Right lobe of liver (tissue), 6 donors: ENCODE measurements at regions not wholly inside any gene's neighbourhood (a gene's known extent, or its start where the extent isn't known, plus 50 kb on each side); places are given as distances from the start of the nearest gene placed in this dataset.
"Not testable (repeated sequence)": the region's sequence is repeated elsewhere in the genome, so short reads cannot be mapped to it uniquely, and the experiment has no call there.

Experiments
- ATAC-seq, 4 donors: fragments of 200-7000 bp; cut with Tn5 transposase; one replicate each; pipeline ENCODE4 v1.9.1; 2020; ENCODE audit warnings: mild to moderate bottlenecking in 4 of 4, moderate library complexity in 4 of 4
- DNase-seq, 3 donors: peaks; one replicate each; pipeline ENCODE4 v3.0.0-alpha.2; 2020
- H3K27ac ChIP-seq, 3 donors: fragments of 200-600 bp; one replicate each; pipeline ENCODE4 v1.8.0; 2022
- H3K27me3 ChIP-seq, 2 donors: fragments of 200-600 bp; one replicate each; pipeline ENCODE4 v1.8.0; 2022
- H3K36me3 ChIP-seq, 4 donors: fragments of 200-600 bp; sonication (generic) in 1 of 4; one replicate each; pipeline versions ENCODE4 v1.5.1 to v1.8.0; 2017 to 2022; ENCODE audit warnings: control low read depth in 1 of 4
- H3K4me1 ChIP-seq, 4 donors: fragments of 200-600 bp; sonication (generic) in 1 of 4; one replicate each; pipeline versions ENCODE4 v1.5.1 to v1.8.0; 2017 to 2022; ENCODE audit warnings: control low read depth in 1 of 4
- H3K4me3 ChIP-seq, 3 donors: fragments of 200-600 bp; one replicate each; pipeline ENCODE4 v1.8.0; 2022
- H3K9me3 ChIP-seq, 4 donors: fragments of 200-600 bp; sonication (generic) in 1 of 4; one replicate each; pipeline versions ENCODE4 v1.5.1 to v1.8.0; 2017 to 2022; ENCODE audit warnings: control low read depth in 1 of 4
- CTCF ChIP-seq, 4 donors: fragments of 200-600 bp in 3 of 4; fragments of 450-650 bp in 1 of 4; IDR thresholded peaks; one replicate each; pipeline versions ENCODE4 v1.5.1 to v1.8.0; 2016 to 2022; ENCODE audit warnings: antibody characterized with exemption in 4 of 4, mild to moderate bottlenecking in 2 of 4
- WGBS: methylation state at CpG from one replicate; pipeline ENCODE4 v1.1.6; 2018; ENCODE audit warnings: low coverage, low lambda C conversion rate; ENCODE audit not compliant: insufficient coverage; ENCODE audit errors: missing lambda C conversion rate; 5-methylcytosine and 5-hydroxymethylcytosine counted together
- intact Hi-C, 2 donors: fragments of 100-400 bp; cut with DNase I; formaldehyde crosslinking; loops; one replicate each; pipeline versions ENCODE4 v1.11.2 to v1.14.1; 2022
- donor health status: DM: no; HTN: yes; CAD: no.
- donor health status: DM: no; HTN: no; CAD: no.
- donor health status: DM: no; HTN: no; CAD: no.
- donor health status: DM: no; HTN: yes; CAD: no.
- donor health status: DM: no; HTN: yes; CAD: no.

GRCh38 chr2:111302397-111303218 is 181.9 kb downstream of the BCL2L11 start:
- not testable (repeated sequence) for DNase-seq
- 35% methylated on average over 3 of the region's 7 CpGs for WGBS

GRCh38 chr2:111307302-111307701 is 186.6 kb downstream of the BCL2L11 start:
- ATAC-seq, H3K4me1 ChIP-seq, DNase-seq, intact Hi-C loops, H3K27me3 ChIP-seq, H3K36me3 ChIP-seq, H3K4me3 ChIP-seq, H3K9me3 ChIP-seq, H3K27ac ChIP-seq: not testable (repeated sequence)
- whole genome bisulfite sequencing, result 100% methylated on average over 1 of the region's 3 CpGs

More at GRCh38 chr2:111302397-111303218, 181.9 kb downstream of the BCL2L11 start:
- H3K9me3 ChIP-seq, H3K27me3 ChIP-seq, H3K27ac ChIP-seq, H3K4me3 ChIP-seq, H3K36me3 ChIP-seq, H3K4me1 ChIP-seq, intact Hi-C loops: not testable (repeated sequence)
- ATAC-seq, result peak in 3 of 4 donors; percentile 30 to 47 (median 46)

GRCh38 chr2:111309231-111310075 is 188.7 kb downstream of the BCL2L11 start:
- intact Hi-C loops, result not testable (repeated sequence)
- WGBS, result 93% methylated on average over 4 of the region's 6 CpGs

GRCh38 chr2:111310395-111310794 is 189.7 kb downstream of the BCL2L11 start:
- H3K9me3 ChIP-seq, intact Hi-C loops: not testable (repeated sequence)
- ATAC-seq, result peak; percentile 88 to 92 (median 90)

More at GRCh38 chr2:111309231-111310075, 188.7 kb downstream of the BCL2L11 start:
- DNase-seq, H3K4me3 ChIP-seq, H3K4me1 ChIP-seq, ATAC-seq, H3K9me3 ChIP-seq, H3K27me3 ChIP-seq, H3K36me3 ChIP-seq, H3K27ac ChIP-seq: not testable (repeated sequence)

GRCh38 chr2:111311568-111311967 is 190.9 kb downstream of the BCL2L11 start:
- intact Hi-C loops, H3K4me3 ChIP-seq, DNase-seq, H3K27ac ChIP-seq, H3K36me3 ChIP-seq, H3K27me3 ChIP-seq, H3K4me1 ChIP-seq, H3K9me3 ChIP-seq: not testable (repeated sequence)
- no CpG with 5 or more reads among the region's 6 CpGs for WGBS
- ATAC-seq, result peak; percentile 57 to 79 (median 68)

More at GRCh38 chr2:111310395-111310794, 189.7 kb downstream of the BCL2L11 start:
- H3K4me3 ChIP-seq, H3K27me3 ChIP-seq, H3K4me1 ChIP-seq, H3K36me3 ChIP-seq, H3K27ac ChIP-seq: not testable (repeated sequence)
- WGBS, result 41% methylated on average over 3 of the region's 8 CpGs
- peak; percentile 54 to 80 (median 68) for DNase-seq

GRCh38 chr2:111312897-111313607 is 192.3 kb downstream of the BCL2L11 start:
- intact Hi-C loops, H3K27me3 ChIP-seq, H3K27ac ChIP-seq, H3K36me3 ChIP-seq, H3K9me3 ChIP-seq, H3K4me1 ChIP-seq, H3K4me3 ChIP-seq: not testable (repeated sequence)
- WGBS, result 100% methylated on average over 1 of the region's 15 CpGs
- ATAC-seq, result peak in 3 of 4 donors; percentile 8 to 43 (median 29)
- peak in 1 of 3 donors; percentile 19 for DNase-seq

- 35% methylated on average over 2 of the region's 3 CpGs for WGBS
- intact Hi-C loops, H3K27me3 ChIP-seq, H3K27ac ChIP-seq, H3K4me1 ChIP-seq, H3K36me3 ChIP-seq, H3K4me3 ChIP-seq, H3K9me3 ChIP-seq: not testable (repeated sequence)
- ATAC-seq (peak; percentile 62 to 73 (median 68)), DNase-seq (peak; percentile 23 to 62 (median 59))
- TF ChIP-seq CTCF (IDR thresholded peaks at IDR 0.05), result peak in 1 of 4 donors; percentile 5
Observed at GRCh38 chr2:111313711-111314110, 193.0 kb downstream of the BCL2L11 start.

- DNase-seq, ATAC-seq: not testable (repeated sequence)
Observed at GRCh38 chr2:111315188-111315917, 194.6 kb downstream of the BCL2L11 start.

GRCh38 chr2:111316221-111316741 is 195.6 kb downstream of the BCL2L11 start:
- ATAC-seq, H3K27ac ChIP-seq, H3K4me3 ChIP-seq, H3K9me3 ChIP-seq, H3K36me3 ChIP-seq, intact Hi-C loops, H3K4me1 ChIP-seq, H3K27me3 ChIP-seq, DNase-seq: not testable (repeated sequence)
- 94% methylated on average over 8 of the region's 9 CpGs for WGBS

More at GRCh38 chr2:111315188-111315917, 194.6 kb downstream of the BCL2L11 start:
- 47% methylated on average over 2 of the region's 13 CpGs for WGBS
- H3K36me3 ChIP-seq, H3K9me3 ChIP-seq, H3K27ac ChIP-seq, intact Hi-C loops, H3K27me3 ChIP-seq, H3K4me3 ChIP-seq, H3K4me1 ChIP-seq: not testable (repeated sequence)
